GM23338 (cell line): ENCODE measurements at regions not wholly inside any gene's neighbourhood (a gene's known extent, or its start where the extent isn't known, plus 50 kb on each side); places are given as distances from the start of the nearest gene placed in this dataset.

Experiments
- ATAC-seq: fragments of 200-7000 bp; cut with Tn5 transposase; 3 replicates; pipeline ENCODE4 v1.9.1; 2020
- DNase-seq: peaks from one replicate; pipeline ENCODE4 v3.0.0-alpha.2; 2015; ENCODE audit warnings: low spot score
- H2AFZ ChIP-seq: fragments of 200-600 bp; sonication (generic); 2 replicates; pipeline ENCODE4 v1.8.0; 2016; ENCODE audit warnings: antibody characterized with exemption, mild to moderate bottlenecking, moderate library complexity
- H3F3A ChIP-seq: fragments of 200-600 bp; sonication (generic); replicated peaks from 2 replicates; pipeline ENCODE4 v1.8.0; 2017; ENCODE audit warnings: antibody characterized with exemption, mixed run types, low read depth
- H3K27ac ChIP-seq: fragments of 200-600 bp; sonication (generic); 2 replicates; pipeline ENCODE4 v1.6.1; 2016; ENCODE audit warnings: low read depth
- H3K27me3 ChIP-seq: fragments of 200-600 bp; sonication (generic); 2 replicates; pipeline ENCODE4 v1.8.0; 2016; ENCODE audit warnings: mild to moderate bottlenecking, mixed run types, moderate library complexity; ENCODE audit not compliant: insufficient read depth
- H3K36me3 ChIP-seq: fragments of 200-600 bp; sonication (generic); 2 replicates; pipeline ENCODE4 v1.8.0; 2016; ENCODE audit warnings: mild to moderate bottlenecking; ENCODE audit not compliant: insufficient read depth
- H3K4me1 ChIP-seq: fragments of 200-600 bp; sonication (generic); 2 replicates; pipeline ENCODE4 v1.8.0; 2016; ENCODE audit warnings: mild to moderate bottlenecking, moderate library complexity; ENCODE audit not compliant: insufficient read depth
- H3K4me2 ChIP-seq: fragments of 200-600 bp; sonication (generic); 2 replicates; pipeline ENCODE4 v1.7.1; 2017; ENCODE audit warnings: mixed run types
- H3K4me3 ChIP-seq: fragments of 200-600 bp; sonication (generic); 2 replicates; pipeline ENCODE4 v1.6.1; 2016; ENCODE audit warnings: mixed run types
- H3K79me2 ChIP-seq: fragments of 200-600 bp; sonication (generic); replicated peaks from 2 replicates; pipeline ENCODE4 v1.8.0; 2017; ENCODE audit warnings: mild to moderate bottlenecking; ENCODE audit not compliant: insufficient read depth
- H3K9me2 ChIP-seq: fragments of 200-600 bp; sonication (generic); 2 replicates; pipeline ENCODE4 v1.8.0; 2017; ENCODE audit not compliant: insufficient read depth
- H4K20me1 ChIP-seq: fragments of 200-600 bp; sonication (generic); replicated peaks from 2 replicates; pipeline ENCODE4 v1.8.0; 2017; ENCODE audit warnings: mild to moderate bottlenecking; ENCODE audit not compliant: insufficient read depth
- H3K27ac Mint-ChIP-seq: 2 replicates; pipeline ENCODE4 v1.8.0; 2020; ENCODE audit warnings: inconsistent platforms, mild to moderate bottlenecking, moderate library complexity, mixed read lengths
- H3K27me3 Mint-ChIP-seq: 3 replicates; pipeline ENCODE4 v1.8.0; 2022; ENCODE audit warnings: low read depth, mild to moderate bottlenecking, moderate library complexity, mixed read lengths, inconsistent platforms; ENCODE audit not compliant: insufficient read depth, poor library complexity
- H3K36me3 Mint-ChIP-seq: 3 replicates; pipeline ENCODE4 v1.8.0; 2021; ENCODE audit warnings: low read depth, mild to moderate bottlenecking, inconsistent platforms, moderate library complexity, mixed read lengths
- H3K4me1 Mint-ChIP-seq: 3 replicates; pipeline ENCODE4 v1.8.0; 2020; ENCODE audit warnings: mild to moderate bottlenecking, inconsistent platforms, mixed read lengths
- H3K4me3 Mint-ChIP-seq: 3 replicates; pipeline ENCODE4 v1.8.0; 2021; ENCODE audit warnings: moderate library complexity, mild to moderate bottlenecking, inconsistent platforms, mixed read lengths
- H3K9me3 Mint-ChIP-seq: 3 replicates; pipeline ENCODE4 v1.8.0; 2020; ENCODE audit warnings: moderate library complexity, mild to moderate bottlenecking, inconsistent platforms, mixed read lengths
- CREB1 ChIP-seq: fragments of 250-450 bp; sonication (Bioruptor Pico); IDR thresholded peaks from 2 replicates; pipeline ENCODE4 v1.5.0; 2020; ENCODE audit warnings: low read depth, mild to moderate bottlenecking, moderate library complexity
- JUNB ChIP-seq: IDR thresholded peaks from one replicate; pipeline ENCODE4 v1.6.1; 2016; ENCODE audit warnings: antibody characterized with exemption; ENCODE audit not compliant: unreplicated experiment
- POLR2AphosphoS5 ChIP-seq: IDR thresholded peaks from 2 replicates; pipeline ENCODE4 v1.6.1; 2016; ENCODE audit warnings: antibody characterized with exemption, low read depth
- STAT1 ChIP-seq: IDR thresholded peaks from one replicate; pipeline ENCODE4 v1.6.1; 2016; ENCODE audit warnings: antibody characterized with exemption; ENCODE audit not compliant: unreplicated experiment
- ZNF114 ChIP-seq: fragments of 250-450 bp; sonication (Bioruptor Pico); IDR thresholded peaks from 2 replicates; pipeline ENCODE4 v1.5.0; 2020; ENCODE audit warnings: mild to moderate bottlenecking, moderate library complexity
- ZNF331 ChIP-seq: fragments of 250-450 bp; sonication (Bioruptor Pico); IDR thresholded peaks from 2 replicates; pipeline ENCODE4 v1.5.0; 2020; ENCODE audit warnings: low read depth, mild to moderate bottlenecking, moderate library complexity
- TF ChIP-seq, protein P1 (sequence below): IDR thresholded peaks from one replicate; pipeline ENCODE4 v1.6.1; 2018; ENCODE audit warnings: antibody characterized with exemption; ENCODE audit not compliant: unreplicated experiment
- TF ChIP-seq, protein P2 (sequence below), 2 experiments: fragments of 200-600 bp in 1 of 2; sonication (generic) in 1 of 2; conservative IDR thresholded peaks; 2 replicates each; pipeline versions ENCODE4 v1.5.1 to v1.6.1; 2016 to 2017; ENCODE audit warnings: antibody characterized with exemption in 2 of 2, low read depth in 2 of 2, mild to moderate bottlenecking in 2 of 2, moderate library complexity in 1 of 2
- TF ChIP-seq, protein P3 (sequence below): IDR thresholded peaks from 2 replicates; pipeline ENCODE4 v1.6.1; 2016; ENCODE audit warnings: antibody characterized with exemption

GRCh38 chrX:145475725-145476124 is 228.4 kb downstream of the SPANXN1 start:
- no peaks in the 10 kb centered on the region for H3F3A ChIP-seq
- H3K9me2 ChIP-seq = no peaks in the 10 kb centered on the region
- no peak overlapping the region for H3K27ac Mint-ChIP-seq
- no peaks in the 10 kb centered on the region for H3K27me3 Mint-ChIP-seq
- H3K27me3 ChIP-seq = no peaks in the 10 kb centered on the region
- H3K4me1 Mint-ChIP-seq = no peaks in the 10 kb centered on the region
- H3K4me1 ChIP-seq = no peaks in the 10 kb centered on the region
- no peak overlapping the region for H3K4me3 Mint-ChIP-seq
- H3K36me3 Mint-ChIP-seq = peaks cover 4% of the 10 kb centered on the region; the same call in 2 of the 3 replicates
- no peak for DNase-seq
- no peak overlapping the region for H3K4me3 ChIP-seq
- no peak overlapping the region for H3K27ac ChIP-seq
- no peak overlapping the region for H3K4me2 ChIP-seq
- H4K20me1 ChIP-seq = no peaks in the 10 kb centered on the region
- peaks cover 68% of the 10 kb centered on the region for H3K9me3 Mint-ChIP-seq
- no peaks in the 10 kb centered on the region for H3K36me3 ChIP-seq
- no peak overlapping the region for H2AFZ ChIP-seq
- no peaks in the 10 kb centered on the region for H3K79me2 ChIP-seq
- TF ChIP-seq ZNF331 = no peak
- TF ChIP-seq, protein P1, sequence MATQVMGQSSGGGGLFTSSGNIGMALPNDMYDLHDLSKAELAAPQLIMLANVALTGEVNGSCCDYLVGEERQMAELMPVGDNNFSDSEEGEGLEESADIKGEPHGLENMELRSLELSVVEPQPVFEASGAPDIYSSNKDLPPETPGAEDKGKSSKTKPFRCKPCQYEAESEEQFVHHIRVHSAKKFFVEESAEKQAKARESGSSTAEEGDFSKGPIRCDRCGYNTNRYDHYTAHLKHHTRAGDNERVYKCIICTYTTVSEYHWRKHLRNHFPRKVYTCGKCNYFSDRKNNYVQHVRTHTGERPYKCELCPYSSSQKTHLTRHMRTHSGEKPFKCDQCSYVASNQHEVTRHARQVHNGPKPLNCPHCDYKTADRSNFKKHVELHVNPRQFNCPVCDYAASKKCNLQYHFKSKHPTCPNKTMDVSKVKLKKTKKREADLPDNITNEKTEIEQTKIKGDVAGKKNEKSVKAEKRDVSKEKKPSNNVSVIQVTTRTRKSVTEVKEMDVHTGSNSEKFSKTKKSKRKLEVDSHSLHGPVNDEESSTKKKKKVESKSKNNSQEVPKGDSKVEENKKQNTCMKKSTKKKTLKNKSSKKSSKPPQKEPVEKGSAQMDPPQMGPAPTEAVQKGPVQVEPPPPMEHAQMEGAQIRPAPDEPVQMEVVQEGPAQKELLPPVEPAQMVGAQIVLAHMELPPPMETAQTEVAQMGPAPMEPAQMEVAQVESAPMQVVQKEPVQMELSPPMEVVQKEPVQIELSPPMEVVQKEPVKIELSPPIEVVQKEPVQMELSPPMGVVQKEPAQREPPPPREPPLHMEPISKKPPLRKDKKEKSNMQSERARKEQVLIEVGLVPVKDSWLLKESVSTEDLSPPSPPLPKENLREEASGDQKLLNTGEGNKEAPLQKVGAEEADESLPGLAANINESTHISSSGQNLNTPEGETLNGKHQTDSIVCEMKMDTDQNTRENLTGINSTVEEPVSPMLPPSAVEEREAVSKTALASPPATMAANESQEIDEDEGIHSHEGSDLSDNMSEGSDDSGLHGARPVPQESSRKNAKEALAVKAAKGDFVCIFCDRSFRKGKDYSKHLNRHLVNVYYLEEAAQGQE = no peak
- no peak for TF ChIP-seq POLR2AphosphoS5
- no peak for TF ChIP-seq CREB1 (CRISPR knock-in tag)
- ATAC-seq = no peak

DNA sequence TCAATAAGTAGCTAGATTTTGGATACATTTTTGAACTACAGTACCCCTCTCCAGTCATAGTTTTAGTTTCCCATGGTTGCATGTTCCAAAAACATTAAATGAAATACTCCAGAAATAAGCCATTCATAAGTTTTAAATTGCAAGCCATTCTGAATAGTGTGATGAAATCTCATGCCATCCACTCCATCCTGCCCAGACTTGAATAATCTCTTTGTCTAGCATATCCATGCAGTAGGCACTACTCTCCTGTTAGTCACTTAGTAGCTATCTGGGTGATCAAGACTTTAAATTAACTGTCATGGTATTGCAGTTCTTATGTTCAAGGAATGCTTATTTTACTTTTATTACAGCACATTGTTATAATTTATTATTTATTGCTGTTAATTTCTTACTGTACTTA is 237.4 kb downstream of the SPANXN1 start:
- DNase-seq = no peak

GRCh38 chrX:145502670-145503069 is 255.4 kb downstream of the SPANXN1 start:
- H3K27ac Mint-ChIP-seq = no peak overlapping the region
- TF ChIP-seq POLR2AphosphoS5 = no peak
- no peak for TF ChIP-seq ZNF331
- no peak for TF ChIP-seq CREB1 (CRISPR knock-in tag)
- TF ChIP-seq, protein P2, sequence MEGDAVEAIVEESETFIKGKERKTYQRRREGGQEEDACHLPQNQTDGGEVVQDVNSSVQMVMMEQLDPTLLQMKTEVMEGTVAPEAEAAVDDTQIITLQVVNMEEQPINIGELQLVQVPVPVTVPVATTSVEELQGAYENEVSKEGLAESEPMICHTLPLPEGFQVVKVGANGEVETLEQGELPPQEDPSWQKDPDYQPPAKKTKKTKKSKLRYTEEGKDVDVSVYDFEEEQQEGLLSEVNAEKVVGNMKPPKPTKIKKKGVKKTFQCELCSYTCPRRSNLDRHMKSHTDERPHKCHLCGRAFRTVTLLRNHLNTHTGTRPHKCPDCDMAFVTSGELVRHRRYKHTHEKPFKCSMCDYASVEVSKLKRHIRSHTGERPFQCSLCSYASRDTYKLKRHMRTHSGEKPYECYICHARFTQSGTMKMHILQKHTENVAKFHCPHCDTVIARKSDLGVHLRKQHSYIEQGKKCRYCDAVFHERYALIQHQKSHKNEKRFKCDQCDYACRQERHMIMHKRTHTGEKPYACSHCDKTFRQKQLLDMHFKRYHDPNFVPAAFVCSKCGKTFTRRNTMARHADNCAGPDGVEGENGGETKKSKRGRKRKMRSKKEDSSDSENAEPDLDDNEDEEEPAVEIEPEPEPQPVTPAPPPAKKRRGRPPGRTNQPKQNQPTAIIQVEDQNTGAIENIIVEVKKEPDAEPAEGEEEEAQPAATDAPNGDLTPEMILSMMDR (conservative IDR thresholded peaks at IDR 0.05; ENCODE audit: low read depth in 2 of 2) = no peak
- TF ChIP-seq, protein P1 = no peak
- no peak for TF ChIP-seq ZNF114 (CRISPR knock-in tag)

More for the DNA sequence above, 237.4 kb downstream of the SPANXN1 start:
- Histone ChIP-seq H4K20me1 (no peaks in the 10 kb centered on the region), H3K36me3 (no peaks in the 10 kb centered on the region), H3K4me3 (no peak overlapping the region), H2AFZ (no peak overlapping the region), H3K27ac (no peak overlapping the region), H3K4me1 (no peaks in the 10 kb centered on the region), H3K79me2 (no peaks in the 10 kb centered on the region), H3F3A (no peaks in the 10 kb centered on the region), H3K27me3 (no peaks in the 10 kb centered on the region), H3K9me2 (no peaks in the 10 kb centered on the region), H3K4me2 (no peak overlapping the region)
- peaks cover 1% of the 10 kb centered on the region for H3K27me3 Mint-ChIP-seq
- H3K27ac Mint-ChIP-seq = no peak overlapping the region
- no peak overlapping the region for H3K4me3 Mint-ChIP-seq
- H3K9me3 Mint-ChIP-seq = peaks cover 63% of the 10 kb centered on the region
- no peak for ATAC-seq
- H3K36me3 Mint-ChIP-seq = no peaks in the 10 kb centered on the region
- no peaks in the 10 kb centered on the region for H3K4me1 Mint-ChIP-seq
- TF ChIP-seq POLR2AphosphoS5 (no peak), STAT1 (no peak), JUNB (no peak)
- TF ChIP-seq, protein P3, sequence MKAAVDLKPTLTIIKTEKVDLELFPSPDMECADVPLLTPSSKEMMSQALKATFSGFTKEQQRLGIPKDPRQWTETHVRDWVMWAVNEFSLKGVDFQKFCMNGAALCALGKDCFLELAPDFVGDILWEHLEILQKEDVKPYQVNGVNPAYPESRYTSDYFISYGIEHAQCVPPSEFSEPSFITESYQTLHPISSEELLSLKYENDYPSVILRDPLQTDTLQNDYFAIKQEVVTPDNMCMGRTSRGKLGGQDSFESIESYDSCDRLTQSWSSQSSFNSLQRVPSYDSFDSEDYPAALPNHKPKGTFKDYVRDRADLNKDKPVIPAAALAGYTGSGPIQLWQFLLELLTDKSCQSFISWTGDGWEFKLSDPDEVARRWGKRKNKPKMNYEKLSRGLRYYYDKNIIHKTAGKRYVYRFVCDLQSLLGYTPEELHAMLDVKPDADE = no peak

More at GRCh38 chrX:145502670-145503069, 255.4 kb downstream of the SPANXN1 start:
- peaks cover 6% of the 10 kb centered on the region for H3K27me3 Mint-ChIP-seq
- H3K4me3 Mint-ChIP-seq = no peak overlapping the region
- Histone ChIP-seq H3K9me2 (no peaks in the 10 kb centered on the region), H3K79me2 (no peaks in the 10 kb centered on the region), H4K20me1 (no peaks in the 10 kb centered on the region), H3K4me3 (no peak overlapping the region), H3F3A (no peaks in the 10 kb centered on the region), H3K27ac (no peak overlapping the region), H3K4me2 (no peak overlapping the region), H3K36me3 (no peaks in the 10 kb centered on the region), H2AFZ (no peak overlapping the region), H3K27me3 (no peaks in the 10 kb centered on the region), H3K4me1 (no peaks in the 10 kb centered on the region)
- no peaks in the 10 kb centered on the region for H3K4me1 Mint-ChIP-seq
- no peak for ATAC-seq
- H3K36me3 Mint-ChIP-seq = peaks cover 4% of the 10 kb centered on the region
- peaks cover 93% of the 10 kb centered on the region for H3K9me3 Mint-ChIP-seq
- no peak for DNase-seq
